CD4-positive, alpha-beta T cell treated with Interleukin-15 for 4 hours (primary cell): ENCODE measurements at regions not wholly inside any gene's neighbourhood (a gene's known extent, or its start where the extent isn't known, plus 50 kb on each side); places are given as distances from the start of the nearest gene placed in this dataset.

Source experiments
- DNase-seq: peaks from one replicate; pipeline ENCODE4 v3.0.0-alpha.2; 2020; ENCODE audit warnings: low spot score

DNA sequence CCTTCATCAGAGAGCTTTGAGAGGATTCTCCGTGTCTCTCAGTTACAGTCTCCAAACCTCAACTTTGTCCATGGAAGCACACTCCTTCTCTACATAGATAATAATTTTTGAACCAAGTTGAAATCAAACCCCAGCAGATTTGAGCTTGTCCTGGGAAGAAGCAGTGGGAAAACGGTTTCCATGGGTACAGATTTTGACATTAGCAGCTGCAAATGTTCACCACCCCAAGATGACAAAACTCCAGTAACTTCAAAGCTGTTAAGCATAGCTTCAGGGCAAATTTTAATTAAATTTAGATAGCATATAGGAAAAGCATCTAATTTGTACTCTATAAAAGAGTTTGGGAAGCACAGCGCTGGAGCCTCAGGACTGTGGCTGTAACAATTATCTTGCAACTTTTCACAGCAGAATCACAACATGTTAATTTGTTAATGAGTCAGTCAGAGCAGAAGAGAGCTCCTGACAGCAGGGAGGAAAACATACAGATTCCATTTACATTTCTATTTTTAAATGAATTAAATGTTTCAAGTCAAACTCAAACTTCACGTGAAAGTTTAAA, 240.7 kb downstream of the BMP7 start:
- DNase-seq, result no peak

DNA sequence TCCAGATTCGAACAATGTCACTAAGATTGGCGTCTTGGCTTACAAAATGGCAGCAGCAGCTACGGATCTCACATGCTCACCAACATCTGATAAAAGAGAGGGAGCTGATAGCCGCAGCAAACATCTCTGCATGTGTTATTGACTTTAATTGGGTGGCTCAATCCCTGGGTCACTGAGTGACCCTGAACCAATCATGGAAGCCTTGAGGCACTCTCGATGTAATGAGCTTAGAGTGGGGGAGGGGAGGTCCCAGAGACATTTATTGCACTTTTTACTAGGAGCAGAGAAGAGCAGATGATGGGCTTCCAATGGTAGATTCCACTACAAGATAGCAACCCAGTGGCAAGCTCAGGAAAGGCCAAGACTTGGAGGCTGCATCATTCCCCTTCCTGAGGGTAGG, 238.7 kb downstream of the BMP7 start:
- no peak for DNase-seq

DNA sequence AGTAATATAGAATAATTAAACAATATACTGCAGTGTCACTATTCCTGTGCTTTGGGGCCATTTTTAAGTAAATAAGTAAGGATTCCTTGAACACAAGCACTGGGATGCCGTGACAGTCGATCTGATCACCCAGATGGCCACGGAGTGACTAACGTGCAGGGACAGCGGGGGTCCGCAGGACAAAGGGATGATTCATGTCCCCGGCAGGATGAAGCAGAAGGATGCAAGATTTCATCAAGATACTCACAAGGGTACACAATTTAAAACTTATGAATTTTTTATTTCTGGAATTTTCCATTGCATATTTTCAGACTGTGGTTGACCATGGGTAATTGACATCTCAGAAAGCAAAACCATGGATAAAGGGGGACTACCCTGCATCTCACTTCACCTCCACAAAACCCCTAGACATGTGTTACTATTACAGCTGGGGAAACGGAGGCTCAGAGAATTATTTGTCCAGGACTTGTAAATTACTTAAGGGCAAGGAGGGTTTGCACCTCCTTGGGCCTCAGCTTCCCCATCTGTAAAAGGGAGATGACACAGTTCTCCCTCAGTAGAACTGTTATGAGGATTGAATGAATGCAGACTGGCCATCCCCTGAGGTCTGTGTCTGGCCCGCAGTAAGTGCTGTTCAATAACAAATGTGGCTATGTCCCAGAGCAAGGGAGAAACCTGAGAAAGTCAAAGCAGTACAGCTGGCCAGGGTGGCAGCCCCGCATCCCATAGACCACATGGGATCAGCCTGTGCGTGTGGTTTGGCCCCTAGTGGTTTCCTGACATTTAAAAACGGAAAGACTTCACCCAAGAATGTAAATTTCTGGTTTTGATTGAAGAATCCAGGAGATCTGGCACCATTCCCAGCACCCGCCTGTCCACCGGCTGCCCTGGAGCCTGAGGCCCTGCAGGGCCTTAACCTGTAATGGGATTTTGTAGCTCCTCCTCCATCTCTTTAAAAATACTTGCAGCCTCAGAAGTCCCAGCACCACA, 235.5 kb downstream of the BMP7 start:
- DNase-seq, result no peak

DNA sequence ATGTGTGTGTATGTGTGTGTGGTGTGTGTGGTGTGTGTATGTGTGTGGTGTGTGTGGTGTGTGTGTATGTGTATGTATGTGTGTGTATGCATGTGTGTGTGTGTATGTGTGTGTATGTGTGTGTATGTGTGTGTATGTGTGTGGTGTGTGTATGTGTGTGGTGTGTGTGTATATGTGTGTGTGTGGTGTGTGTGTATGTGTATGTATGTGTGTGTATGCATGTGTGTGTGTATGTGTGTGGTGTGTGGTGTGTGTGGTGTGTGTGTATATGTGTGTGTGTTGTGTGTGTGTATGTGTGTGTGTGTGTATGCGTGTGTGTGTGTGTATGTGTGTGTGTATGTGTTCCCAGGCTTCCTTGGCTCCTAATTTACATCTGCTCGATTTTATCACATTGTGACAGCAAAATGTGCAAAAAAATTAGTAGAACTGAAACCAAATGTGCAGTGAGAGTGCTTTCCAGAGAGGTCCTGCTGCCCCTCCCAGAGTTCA, 234.5 kb downstream of the BMP7 start:
- DNase-seq, result no peak

DNA sequence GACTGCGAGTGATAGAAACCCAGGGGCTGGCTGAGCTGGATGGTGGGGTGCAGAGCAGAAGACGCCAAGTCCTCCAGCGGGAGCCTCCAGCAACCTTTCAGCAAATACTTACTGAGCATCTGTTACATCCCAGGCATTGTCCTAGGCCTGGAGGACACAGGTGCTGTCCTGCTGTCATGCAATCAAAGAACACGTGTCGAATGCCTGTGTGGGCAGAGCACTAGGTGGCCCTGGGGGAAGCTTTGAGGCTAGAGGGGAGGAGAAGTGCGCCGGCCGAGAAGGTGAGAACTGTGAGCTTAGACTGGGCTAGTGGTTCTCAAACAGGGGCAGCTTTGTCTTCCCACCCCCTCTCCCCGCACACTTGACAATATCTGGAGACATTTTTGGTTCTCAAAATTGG, 233.6 kb downstream of the BMP7 start:
- DNase-seq, result no peak

DNA sequence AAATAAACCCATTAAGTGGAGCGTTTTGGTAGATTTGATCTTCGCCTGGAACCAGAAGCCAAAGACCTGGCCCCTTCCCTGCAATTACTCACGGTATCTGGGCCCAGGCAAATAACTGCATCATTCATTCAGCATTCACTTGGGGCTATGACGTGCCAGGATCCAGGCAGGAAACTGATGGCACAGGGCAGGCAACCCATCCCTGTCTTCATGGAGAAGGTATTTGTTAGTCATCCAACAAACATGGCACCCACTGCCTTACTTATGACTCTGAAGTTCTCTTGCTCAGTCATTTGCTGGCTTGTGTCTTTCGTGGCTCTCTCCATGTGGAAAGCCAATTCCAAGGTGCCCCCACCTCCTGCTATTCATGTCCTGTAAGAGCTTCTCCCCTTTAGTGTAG, 232.4 kb downstream of the BMP7 start:
- no peak for DNase-seq

DNA sequence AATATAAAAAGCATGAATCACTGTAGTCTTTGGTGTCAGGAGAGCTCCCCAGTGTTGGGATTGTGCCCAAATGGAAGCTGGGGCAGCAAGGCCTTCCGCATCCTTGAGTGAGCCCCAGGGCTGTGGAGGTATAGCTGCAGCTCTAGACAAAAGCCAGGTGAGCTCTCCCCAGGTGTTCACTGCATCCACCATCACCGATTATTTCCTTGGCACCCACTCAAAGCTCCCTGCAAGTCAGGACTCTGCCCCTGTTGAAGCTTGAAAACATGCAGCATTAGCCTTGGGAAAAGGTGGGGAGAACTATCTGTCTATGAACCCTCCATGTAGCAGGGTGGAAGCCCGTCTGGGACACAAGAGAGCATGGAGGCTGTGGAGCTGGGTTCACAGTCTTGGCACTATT, 228.8 kb downstream of the BMP7 start:
- no peak for DNase-seq

DNA sequence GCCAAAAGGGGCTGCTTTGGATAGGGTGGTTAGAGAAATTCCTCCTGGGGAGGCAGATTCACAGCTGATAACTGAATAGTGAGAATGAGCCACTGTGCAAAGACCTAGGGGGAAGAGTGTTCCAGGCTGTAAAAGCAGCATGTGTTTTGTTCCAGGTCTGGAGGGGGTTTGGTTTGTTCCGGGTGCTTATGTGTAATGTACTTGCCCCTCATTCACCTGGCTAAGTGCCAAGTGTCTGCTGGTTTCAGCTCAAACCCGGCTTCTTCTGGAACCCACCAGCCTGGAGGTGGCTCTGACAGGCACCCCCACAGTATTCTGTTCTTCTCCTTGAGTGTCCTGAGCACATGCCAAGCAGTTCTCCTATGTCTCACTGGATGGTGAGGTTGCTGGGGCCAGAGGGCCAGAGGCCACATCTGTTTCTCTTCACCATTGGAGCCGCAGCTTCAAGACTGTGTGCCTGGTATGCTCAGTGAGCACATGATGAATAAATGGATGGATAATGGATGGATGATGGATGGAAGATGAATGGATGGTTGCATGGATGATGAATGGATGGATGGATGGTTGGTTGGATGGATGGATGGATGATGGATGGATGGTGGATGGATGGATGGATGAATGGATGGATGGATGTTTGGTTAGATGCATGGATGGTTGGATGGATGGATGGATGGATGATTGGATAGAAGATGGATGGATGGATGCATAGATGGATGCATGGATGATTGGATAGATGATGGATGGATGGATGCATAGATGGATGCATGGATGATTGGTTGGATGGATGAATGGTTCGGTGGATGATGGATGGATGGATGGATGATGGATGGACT, 227.6 kb downstream of the BMP7 start:
- DNase-seq, result no peak

DNA sequence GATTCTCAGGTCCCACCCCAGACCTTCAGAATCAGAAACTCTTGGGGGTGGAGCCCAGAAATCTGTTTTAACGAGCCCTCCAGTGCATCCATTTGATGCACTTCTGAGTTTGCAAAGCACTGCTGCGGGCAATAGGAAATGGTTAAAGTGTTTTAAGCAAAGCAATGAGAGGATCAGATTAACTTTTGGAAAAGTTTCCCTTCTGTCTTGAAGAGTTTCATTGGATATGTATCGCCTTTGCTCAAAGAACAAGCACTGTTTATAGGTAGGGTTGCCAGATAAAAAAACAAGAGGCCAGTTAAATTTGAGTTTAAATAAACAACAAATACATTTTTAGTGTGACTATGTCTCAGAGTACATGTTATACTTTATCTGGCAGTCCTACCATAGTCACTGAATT, 226.0 kb downstream of the BMP7 start:
- no peak for DNase-seq

DNA sequence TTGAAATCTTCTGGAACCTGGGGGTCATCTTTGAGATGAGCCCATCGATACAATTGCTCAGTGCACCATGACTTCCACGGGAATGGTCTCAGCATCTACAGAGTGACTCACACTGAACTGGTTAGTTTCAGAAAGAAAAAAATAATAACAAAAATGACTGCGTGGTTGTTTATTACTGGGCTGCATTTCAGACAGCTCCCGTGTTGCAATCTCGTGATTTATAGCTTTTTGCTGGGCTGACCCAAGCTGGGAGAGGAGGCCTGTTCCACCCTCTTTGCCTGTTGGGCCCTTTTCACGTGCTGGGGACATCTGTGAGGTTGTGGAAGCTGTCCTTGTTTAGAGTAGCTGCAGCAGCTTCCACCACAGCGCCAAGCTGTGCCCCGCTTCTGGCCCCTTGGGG, 225.5 kb downstream of the BMP7 start:
- DNase-seq, result no peak

DNA sequence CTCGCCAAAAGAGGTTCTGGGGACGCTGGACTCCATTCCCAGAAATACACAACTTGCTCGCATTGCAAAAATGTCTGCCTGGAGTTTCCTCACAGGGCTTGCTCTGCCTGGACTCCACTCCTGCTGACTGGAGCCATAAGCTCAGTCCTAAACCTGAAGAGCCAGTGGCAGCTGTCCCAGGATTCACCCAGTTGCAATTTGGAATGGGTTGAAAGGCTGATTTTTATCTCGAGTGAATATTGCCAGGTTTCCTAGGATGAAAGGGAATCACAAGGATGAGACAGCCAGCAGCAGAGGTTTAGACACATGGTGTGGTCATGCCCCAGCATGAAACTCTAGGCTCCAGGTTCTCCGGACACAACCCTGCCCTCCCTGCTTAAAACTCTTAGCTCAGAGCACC, 223.3 kb downstream of the BMP7 start:
- no peak for DNase-seq

DNA sequence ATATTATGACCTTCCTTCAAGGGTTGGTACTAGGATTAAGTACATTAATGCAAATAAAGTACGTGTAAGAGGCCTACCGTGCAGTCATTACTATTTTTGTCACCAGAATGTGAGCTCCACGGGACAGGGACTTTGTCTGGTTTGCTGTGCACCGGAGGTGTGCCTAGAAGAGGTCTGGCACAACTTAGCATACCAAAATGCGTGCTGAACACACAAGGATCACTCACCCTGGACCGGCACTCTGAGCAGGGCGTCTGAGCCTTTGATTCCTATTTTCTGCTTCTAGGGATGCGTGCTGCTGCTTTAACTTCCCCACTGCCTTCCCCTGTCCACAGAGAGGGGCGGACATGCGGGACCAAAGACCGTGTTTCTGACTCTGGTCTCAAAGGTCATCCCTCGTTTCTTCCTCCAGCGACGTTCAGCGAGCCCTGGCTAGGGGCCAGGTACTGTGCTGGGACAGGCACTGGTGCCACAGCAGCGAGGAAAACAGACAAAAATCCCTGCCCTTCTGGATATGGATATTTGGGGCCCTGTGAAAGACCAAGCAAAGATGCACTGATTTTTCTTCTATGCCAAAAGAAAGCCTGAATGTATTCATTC, 222.7 kb downstream of the BMP7 start:
- no peak for DNase-seq

DNA sequence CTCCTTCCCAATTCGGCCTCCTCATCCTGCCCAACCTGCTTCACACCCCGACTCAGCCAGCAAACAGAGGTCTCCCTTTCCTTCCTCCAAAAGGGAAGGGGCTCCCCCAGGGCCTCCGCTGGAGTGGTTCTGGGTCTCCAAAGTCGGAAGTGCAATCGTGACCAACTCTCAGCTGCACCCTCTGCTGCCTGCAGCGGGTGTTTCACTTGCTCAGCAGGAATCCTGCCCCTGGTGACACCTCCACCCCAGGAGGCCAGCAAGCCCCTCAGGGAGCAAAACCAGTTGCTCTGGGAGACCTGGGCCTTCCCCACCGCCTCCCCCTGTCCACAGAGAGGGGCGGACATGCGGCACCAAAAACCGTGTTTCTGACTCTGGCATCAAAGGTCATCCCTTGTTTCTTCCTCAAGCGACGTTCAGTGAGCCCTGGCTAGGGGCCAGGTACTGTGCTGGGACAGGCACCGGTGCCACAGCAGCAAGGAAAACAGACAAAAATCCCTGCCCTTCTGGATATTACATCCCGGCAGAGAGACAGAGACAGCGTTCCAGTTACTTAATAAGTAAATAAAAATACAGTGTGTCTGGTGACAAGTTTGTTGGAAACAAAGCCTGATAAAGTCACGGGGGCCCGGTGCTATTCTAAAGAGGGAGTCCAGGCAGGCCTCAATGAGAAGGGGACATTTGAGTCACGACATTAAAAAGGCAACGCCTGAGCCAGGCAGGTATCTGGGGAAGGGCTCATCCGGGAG, 219.0 kb downstream of the BMP7 start:
- DNase-seq, result no peak

DNA sequence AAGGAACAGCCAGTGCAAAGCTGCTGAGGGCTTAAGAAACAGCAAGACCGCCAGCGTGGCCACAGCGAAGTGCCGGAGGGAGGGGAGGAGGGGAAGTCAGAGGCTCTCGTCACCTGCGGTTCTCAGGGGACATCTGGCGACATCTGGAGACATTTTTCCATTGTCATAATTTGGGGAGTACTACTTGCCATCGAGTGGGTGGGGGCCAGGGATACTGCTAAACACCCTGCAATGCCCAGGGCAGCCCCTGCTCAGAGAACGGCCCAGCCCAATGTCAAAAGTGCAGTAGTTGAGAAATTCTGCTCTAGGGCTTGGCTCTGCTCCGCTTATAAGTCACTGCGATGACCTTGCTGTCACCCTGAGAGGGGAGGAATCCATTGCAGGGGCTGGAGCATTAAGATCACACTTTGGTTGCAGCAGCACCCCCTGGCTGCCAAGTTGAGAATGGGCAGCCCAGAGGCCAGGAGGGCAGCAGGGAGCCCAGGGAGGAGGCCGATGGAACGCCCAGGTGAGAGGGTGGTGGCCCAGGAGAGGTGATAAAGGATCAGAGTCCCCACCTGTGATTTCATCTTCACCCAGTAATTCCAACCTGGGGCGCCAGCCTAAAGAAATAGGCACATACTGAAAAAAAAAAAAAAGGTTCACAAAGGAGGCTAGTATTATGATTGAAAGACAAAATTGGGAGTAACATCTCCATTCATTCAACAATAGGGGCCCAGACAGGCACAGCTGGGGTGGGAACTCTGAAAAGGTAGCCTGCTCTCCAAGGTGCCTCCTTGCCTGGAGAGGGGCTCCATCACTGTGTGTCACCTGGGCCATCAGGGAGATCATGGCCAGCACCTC, 218.2 kb downstream of the BMP7 start:
- no peak for DNase-seq

DNA sequence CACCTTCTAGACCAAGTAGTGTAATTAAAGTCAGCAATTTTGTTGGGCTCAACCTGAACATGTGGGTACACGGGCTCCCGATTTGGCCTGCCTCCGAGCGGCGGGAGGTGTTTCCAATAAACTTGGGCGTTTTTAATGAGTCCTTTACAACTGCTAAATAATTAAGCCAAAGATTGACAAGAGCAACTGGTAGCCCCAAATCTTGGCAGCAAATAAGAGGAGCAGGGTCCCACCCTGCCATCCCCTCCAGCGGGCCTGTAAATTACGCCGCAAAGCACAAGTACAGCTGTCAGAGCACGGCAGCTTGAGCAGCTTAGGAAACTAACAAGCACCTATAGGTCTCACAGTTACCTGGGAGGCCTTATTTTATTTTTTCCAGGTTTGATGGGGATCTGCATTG, 217.1 kb downstream of the BMP7 start:
- DNase-seq, result no peak

DNA sequence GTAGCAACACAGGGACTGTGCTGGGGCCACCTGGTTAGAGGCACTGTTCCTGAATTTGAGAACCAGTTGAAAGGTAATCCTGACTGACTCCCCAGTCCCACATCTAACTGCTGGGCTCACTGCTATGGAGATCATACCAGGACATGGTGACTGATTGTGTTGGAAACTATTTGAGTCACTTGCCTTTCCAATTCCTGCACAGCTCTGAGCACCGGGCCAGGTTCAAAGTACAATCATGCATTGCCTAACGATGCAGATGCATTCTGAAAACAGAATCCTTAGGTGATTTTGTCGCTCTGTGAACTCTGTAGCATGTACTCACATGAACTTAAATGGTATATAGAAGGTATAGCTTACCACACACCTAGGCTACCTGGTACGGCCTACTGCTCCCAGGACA, 215.3 kb downstream of the BMP7 start:
- DNase-seq, result no peak

DNA sequence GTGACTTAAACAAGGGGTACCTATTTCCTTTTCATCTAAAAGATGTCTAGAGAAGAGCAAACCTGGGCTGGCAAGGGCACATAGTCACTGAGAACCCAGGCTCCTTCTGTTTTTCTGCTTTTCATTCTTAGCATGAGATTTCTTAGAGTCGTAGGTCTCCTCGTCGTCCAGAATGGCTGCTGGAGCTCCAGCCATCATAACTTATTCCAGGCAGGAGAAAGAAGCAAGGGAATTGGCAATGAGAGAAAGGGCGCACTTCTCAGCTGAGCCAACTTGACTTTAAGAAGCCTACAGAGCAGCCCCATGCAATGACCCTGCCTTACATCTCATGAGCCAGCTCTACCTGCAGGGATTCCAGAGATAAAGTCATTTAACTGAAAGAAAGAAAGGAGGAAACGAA, 213.4 kb downstream of the BMP7 start:
- no peak for DNase-seq

DNA sequence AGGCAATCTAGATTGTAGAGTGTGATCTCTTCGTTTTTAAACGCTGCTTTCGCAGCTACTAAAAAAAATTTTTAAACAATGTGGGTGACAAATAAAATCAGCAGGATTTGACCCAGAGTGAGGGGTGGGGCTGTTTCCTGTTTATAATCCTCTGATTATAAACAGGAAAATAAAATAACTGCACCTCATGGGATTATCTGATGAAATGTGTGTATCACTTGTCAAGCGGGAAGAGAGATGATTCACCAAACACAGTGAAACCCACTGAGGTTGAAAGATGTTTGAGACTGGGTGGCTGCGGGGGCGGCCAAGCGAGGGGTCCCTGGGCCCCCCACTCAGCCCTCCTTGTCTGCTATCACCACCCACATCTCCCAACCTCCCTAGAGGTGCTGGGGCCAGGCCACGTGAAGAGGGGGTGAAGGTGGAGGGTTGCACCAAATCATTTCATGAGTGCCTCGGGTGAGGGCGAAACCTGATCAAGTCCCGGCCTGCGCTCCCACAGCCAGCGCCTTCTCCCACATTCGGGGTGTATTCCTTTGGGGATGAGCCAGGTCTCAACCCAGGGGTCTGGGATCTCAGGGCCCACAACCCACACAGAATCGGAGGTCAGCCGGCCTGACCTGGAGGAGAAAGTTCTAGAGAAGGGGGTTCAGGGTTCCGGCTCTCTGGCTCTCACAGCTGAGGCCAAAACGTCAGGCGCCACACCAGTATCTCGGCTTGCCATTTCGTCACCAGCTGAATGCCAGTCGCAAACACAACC, 212.5 kb downstream of the BMP7 start:
- no peak for DNase-seq

DNA sequence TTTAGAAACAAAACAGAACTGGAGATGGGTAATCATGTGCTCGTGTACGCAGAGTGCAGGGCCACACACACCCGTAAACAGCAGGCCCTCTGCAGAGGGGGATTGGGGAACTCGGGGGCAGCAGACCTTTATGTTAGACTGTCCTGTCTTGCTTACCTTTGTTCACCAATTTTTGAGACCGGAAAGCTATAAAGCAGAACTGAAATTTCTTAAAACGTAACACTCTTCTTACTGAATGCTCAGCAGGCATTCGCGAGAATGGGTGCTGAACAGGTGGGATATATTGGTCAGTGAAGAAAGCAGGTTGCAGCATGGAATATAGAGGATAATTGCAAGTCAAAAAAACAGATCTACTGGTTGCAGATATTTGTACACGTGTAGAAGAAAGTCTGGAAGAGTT, 211.1 kb downstream of the BMP7 start:
- DNase-seq, result no peak

DNA sequence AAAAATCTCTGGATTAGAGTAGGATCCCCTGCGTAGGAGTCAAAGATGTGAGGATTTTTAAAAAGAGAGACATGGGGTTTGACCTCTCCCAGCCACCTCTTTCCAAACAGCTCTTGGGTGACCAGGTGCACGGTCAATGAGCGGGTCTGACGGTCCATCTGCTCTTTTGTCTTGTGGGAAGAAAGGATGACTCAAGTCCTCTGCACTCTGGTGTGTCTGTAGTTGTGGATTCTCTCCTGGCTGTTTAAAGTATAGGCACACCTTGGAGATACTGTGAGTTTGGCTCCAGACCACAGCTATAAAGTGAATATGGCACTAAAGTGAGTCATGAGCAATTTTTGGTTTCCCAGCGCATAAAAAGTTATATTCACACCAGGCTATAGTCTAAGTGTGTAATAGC, 209.8 kb downstream of the BMP7 start:
- DNase-seq, result no peak
